ENCODE measurements at regions not wholly inside any gene's neighbourhood (a gene's known extent, or its start where the extent isn't known, plus 50 kb on each side); places are given as distances from the start of the nearest gene placed in this dataset.

GRCh38 chr3:147210676-147211075 lies 195.7 kb downstream of the ZIC4 start:
- no peak overlapping the region for H3K27ac ChIP-seq
- H3K27me3 ChIP-seq = no peaks in the 10 kb centered on the region
- no peak for ATAC-seq
- no peak for DNase-seq
- H3K4me3 ChIP-seq = no peak overlapping the region
- H3K36me3 ChIP-seq = no peaks in the 10 kb centered on the region
- TF ChIP-seq POLR2A (IDR thresholded peaks at IDR 0.05) = no peak
- TF ChIP-seq CTCF (IDR thresholded peaks at IDR 0.05) = no peak
- intact Hi-C loops (cut with DNase I) = no loop called here
- no peaks in the 10 kb centered on the region for H3K9me3 ChIP-seq
- no peaks in the 10 kb centered on the region for H3K4me1 ChIP-seq

- TF ChIP-seq POLR2A (IDR thresholded peaks at IDR 0.05) = no peak
- TF ChIP-seq CTCF (IDR thresholded peaks at IDR 0.05) = no peak
- H3K4me3 ChIP-seq = no peak overlapping the region
- no peaks in the 10 kb centered on the region for H3K36me3 ChIP-seq
- H3K27me3 ChIP-seq = no peaks in the 10 kb centered on the region
- H3K9me3 ChIP-seq = no peaks in the 10 kb centered on the region
- intact Hi-C loops (cut with DNase I) = no loop called here
- H3K27ac ChIP-seq = no peak overlapping the region
- whole genome bisulfite sequencing (ENCODE audit: insufficient coverage, low coverage, low lambda C conversion rate, missing lambda C conversion rate) = 58% methylated on average over 5 of the region's 5 CpGs
- no peaks in the 10 kb centered on the region for H3K4me1 ChIP-seq
- no peak for DNase-seq
- no peak for ATAC-seq
These were observed 205.3 kb downstream of the ZIC4 start for GRCh38 chr3:147201086-147201485.

- intact Hi-C loops (cut with DNase I) = no loop called here
- H3K36me3 ChIP-seq = no peaks in the 10 kb centered on the region
- DNase-seq (no peak), ATAC-seq (no peak)
- H3K4me1 ChIP-seq = no peaks in the 10 kb centered on the region
- TF ChIP-seq POLR2A (IDR thresholded peaks at IDR 0.05) (no peak), CTCF (IDR thresholded peaks at IDR 0.05) (no peak)
- H3K27me3 ChIP-seq = no peaks in the 10 kb centered on the region
- 70% methylated on average over 4 of the region's 4 CpGs for WGBS (ENCODE audit: insufficient coverage, low coverage, low lambda C conversion rate, missing lambda C conversion rate)
- no peaks in the 10 kb centered on the region for H3K9me3 ChIP-seq
- H3K27ac ChIP-seq = no peak overlapping the region
- H3K4me3 ChIP-seq = no peak overlapping the region
These were observed 205.8 kb downstream of the ZIC4 start for GRCh38 chr3:147200545-147200944.

DNA sequence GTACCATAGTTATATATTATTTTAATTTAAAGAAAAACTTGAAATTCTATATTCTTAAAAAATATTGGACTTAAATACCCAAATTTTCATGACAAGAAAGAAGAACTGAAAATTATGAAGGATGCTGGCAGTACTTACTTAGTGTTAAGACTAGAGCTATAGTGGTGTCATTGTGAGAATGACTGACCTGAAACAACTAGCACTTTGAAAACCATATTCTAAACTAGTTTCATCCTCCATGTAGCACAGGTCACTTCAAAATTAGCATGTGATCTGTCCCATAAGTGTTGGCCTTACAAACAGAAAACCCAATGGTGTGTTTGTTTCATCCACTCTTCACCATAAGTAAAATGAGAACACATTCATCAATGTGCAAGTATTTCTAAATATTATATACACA lies 208.6 kb downstream of the ZIC4 start:
- Histone ChIP-seq H3K36me3 (no peaks in the 10 kb centered on the region), H3K9me3 (no peaks in the 10 kb centered on the region), H3K4me3 (no peak overlapping the region), H3K27me3 (no peaks in the 10 kb centered on the region), H3K4me1 (no peaks in the 10 kb centered on the region), H3K27ac (no peak overlapping the region)
- no peak for DNase-seq
- TF ChIP-seq CTCF (IDR thresholded peaks at IDR 0.05) (no peak), POLR2A (IDR thresholded peaks at IDR 0.05) (no peak)
- intact Hi-C loops (cut with DNase I) = no loop called here
- ATAC-seq = no peak

DNA sequence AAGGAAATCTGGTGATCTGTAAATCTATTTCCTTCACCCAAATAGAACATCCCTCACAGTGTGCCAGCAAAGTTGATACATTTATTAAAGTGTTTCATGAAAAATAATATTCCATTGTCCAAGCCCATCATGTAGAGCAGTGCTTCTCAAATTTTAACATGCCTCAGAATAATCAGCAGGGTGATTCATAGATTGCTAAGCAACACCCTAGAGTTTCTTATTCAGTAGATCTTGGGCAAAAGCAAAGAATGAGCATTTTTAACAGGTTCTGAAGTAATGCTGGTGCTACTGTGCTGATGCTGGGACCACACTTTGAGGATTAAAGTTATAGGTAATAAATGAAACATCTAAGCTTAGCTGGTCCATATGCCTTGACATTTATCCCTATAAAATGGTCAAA lies 210.5 kb downstream of the ZIC4 start:
- ATAC-seq (no peak), DNase-seq (no peak)
- Histone ChIP-seq H3K36me3 (no peaks in the 10 kb centered on the region), H3K27ac (no peak overlapping the region), H3K27me3 (no peaks in the 10 kb centered on the region), H3K4me1 (no peaks in the 10 kb centered on the region), H3K4me3 (no peak overlapping the region), H3K9me3 (no peaks in the 10 kb centered on the region)
- intact Hi-C loops (cut with DNase I) = no loop called here
- TF ChIP-seq POLR2A (IDR thresholded peaks at IDR 0.05) (no peak), CTCF (IDR thresholded peaks at IDR 0.05) (no peak)

Data from right lobe of liver (tissue), 6 donors.